ENCODE measurements at regions not wholly inside any gene's neighbourhood (a gene's known extent, or its start where the extent isn't known, plus 50 kb on each side); places are given as distances from the start of the nearest gene placed in this dataset.

GRCh38 chr4:24144381-24144780 lies 254.5 kb upstream of the PPARGC1A start:
- DNase-seq = no peak

GRCh38 chr4:24143741-24144140 lies 253.9 kb upstream of the PPARGC1A start:
- DNase-seq = no peak

GRCh38 chr4:24141836-24142235 lies 252.0 kb upstream of the PPARGC1A start:
- DNase-seq = no peak

GRCh38 chr4:24140892-24141291 lies 251.0 kb upstream of the PPARGC1A start:
- no peak for DNase-seq

GRCh38 chr4:24137671-24138601 lies 248.1 kb upstream of the PPARGC1A start:
- DNase-seq = no peak

GRCh38 chr4:24131954-24132673 lies 242.3 kb upstream of the PPARGC1A start:
- no peak for DNase-seq

GRCh38 chr4:24130637-24131036 lies 240.8 kb upstream of the PPARGC1A start:
- no peak for DNase-seq

- no peak for DNase-seq
Observed at GRCh38 chr4:24126776-24127175, 236.9 kb upstream of the PPARGC1A start.

- DNase-seq = no peak
Observed at GRCh38 chr4:24121395-24122175, 231.7 kb upstream of the PPARGC1A start.

GRCh38 chr4:24117975-24118374 lies 228.1 kb upstream of the PPARGC1A start:
- DNase-seq = no peak

GRCh38 chr4:24116107-24116506 lies 226.3 kb upstream of the PPARGC1A start:
- no peak for DNase-seq

GRCh38 chr4:24114919-24115500 lies 225.2 kb upstream of the PPARGC1A start:
- DNase-seq = no peak

GRCh38 chr4:24114444-24114843 lies 224.6 kb upstream of the PPARGC1A start:
- DNase-seq = no peak

GRCh38 chr4:24112466-24112865 lies 222.6 kb upstream of the PPARGC1A start:
- no peak for DNase-seq

GRCh38 chr4:24108567-24108966 lies 218.7 kb upstream of the PPARGC1A start:
- DNase-seq = no peak

GRCh38 chr4:24105327-24106038 lies 215.6 kb upstream of the PPARGC1A start:
- DNase-seq = no peak

GRCh38 chr4:24104158-24104565 lies 214.3 kb upstream of the PPARGC1A start:
- DNase-seq = no peak

GRCh38 chr4:24103434-24104157 lies 213.7 kb upstream of the PPARGC1A start:
- no peak for DNase-seq

GRCh38 chr4:24102621-24103020 lies 212.8 kb upstream of the PPARGC1A start:
- no peak for DNase-seq

- no peak for DNase-seq
Observed at GRCh38 chr4:24096603-24097002, 206.8 kb upstream of the PPARGC1A start.

GRCh38 chr4:24094726-24095125 lies 204.9 kb upstream of the PPARGC1A start:
- DNase-seq = no peak

GRCh38 chr4:24093446-24093845 lies 203.6 kb upstream of the PPARGC1A start:
- DNase-seq = no peak
